ENCODE measurements at regions not wholly inside any gene's neighbourhood (a gene's known extent, or its start where the extent isn't known, plus 50 kb on each side); places are given as distances from the start of the nearest gene placed in this dataset.

DNA sequence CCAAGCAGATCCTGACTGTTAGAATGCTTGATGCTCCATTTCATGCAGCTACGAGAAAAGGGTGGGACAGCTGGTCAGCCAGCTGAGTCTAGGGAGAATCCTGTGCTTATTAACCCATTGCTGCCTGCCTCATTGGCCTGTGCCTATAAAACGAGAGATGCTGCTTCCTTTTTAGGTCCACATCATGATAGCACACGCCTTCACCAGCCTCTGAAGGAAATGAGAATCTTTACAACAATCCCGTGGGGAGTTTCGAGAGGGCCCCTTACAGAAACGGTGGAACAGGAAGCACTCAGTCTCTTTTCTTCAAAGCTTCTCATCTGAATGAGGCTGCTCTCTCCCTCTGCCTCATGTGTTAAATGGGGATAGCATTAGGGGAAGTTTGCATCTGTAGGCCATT, 147.3 kb upstream of the RFLNA start:
- Histone ChIP-seq H3K9me3 (no peaks in the 10 kb centered on the region), H3K4me1 (no peaks in the 10 kb centered on the region), H3K27me3 (no peaks in the 10 kb centered on the region), H3K27ac (no peak overlapping the region), H3K4me3 (no peak overlapping the region), H3K36me3 (no peaks in the 10 kb centered on the region)
- 47% methylated on average over 6 of the region's 6 CpGs for WGBS (ENCODE audit: insufficient coverage, low coverage, low lambda C conversion rate, missing lambda C conversion rate)
- TF ChIP-seq POLR2A (IDR thresholded peaks at IDR 0.05) (no peak), CTCF (IDR thresholded peaks at IDR 0.05) (no peak)
- ATAC-seq (no peak), DNase-seq (no peak)
- intact Hi-C loops (cut with DNase I) = no loop called here

DNA sequence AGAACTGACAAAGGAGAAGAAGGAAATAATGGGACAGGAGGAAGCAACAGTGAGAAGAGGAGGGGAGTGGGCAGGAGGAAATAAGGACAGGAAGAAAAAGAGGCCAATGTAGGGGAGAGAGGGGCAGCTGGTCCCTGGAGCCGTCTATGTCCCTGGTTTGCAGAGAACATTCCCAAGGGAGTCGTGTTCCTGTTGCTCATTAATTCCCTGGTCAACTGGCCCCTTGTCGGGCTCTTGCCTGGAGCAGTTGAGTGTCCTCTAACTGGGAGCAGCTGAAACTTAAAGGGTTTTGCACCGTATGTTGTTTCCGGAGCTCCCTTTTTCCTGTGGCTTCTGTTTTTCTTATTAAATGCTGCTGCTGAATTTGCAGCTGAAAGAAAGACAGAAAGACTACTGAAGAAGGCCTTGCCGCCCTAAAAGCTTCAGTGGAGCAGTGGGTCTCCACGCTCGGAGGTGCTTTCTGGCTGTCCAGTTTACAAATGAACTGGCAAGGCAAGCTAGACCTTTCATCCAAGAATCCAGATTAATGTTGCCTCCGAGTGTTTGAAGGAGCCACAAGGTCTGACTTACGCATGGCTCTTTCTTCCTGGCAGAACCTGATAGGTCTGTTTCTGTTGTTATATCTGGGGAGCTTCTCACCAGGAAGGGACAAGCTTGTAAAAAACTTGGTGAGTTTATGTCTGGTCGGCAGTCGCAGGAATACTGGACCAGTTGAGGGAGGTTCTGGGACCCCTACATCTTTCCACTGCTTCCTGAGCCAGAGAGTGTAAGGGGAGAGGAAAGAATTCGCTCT, 146.2 kb upstream of the RFLNA start:
- H3K27me3 ChIP-seq = no peaks in the 10 kb centered on the region
- no peak overlapping the region for H3K4me3 ChIP-seq
- DNase-seq (no peak), ATAC-seq (no peak)
- no peak overlapping the region for H3K27ac ChIP-seq
- no peaks in the 10 kb centered on the region for H3K4me1 ChIP-seq
- intact Hi-C loops (cut with DNase I) = no loop called here
- 75% methylated on average over 9 of the region's 13 CpGs for WGBS (ENCODE audit: insufficient coverage, low coverage, low lambda C conversion rate, missing lambda C conversion rate)
- no peaks in the 10 kb centered on the region for H3K36me3 ChIP-seq
- TF ChIP-seq CTCF (IDR thresholded peaks at IDR 0.05) (no peak), POLR2A (IDR thresholded peaks at IDR 0.05) (no peak)
- no peaks in the 10 kb centered on the region for H3K9me3 ChIP-seq

- DNase-seq (no peak), ATAC-seq (no peak)
- WGBS (ENCODE audit: insufficient coverage, low coverage, low lambda C conversion rate, missing lambda C conversion rate) = 60% methylated on average over 3 of the region's 7 CpGs
- Histone ChIP-seq H3K4me1 (no peaks in the 10 kb centered on the region), H3K27ac (no peak overlapping the region), H3K9me3 (no peaks in the 10 kb centered on the region), H3K27me3 (no peaks in the 10 kb centered on the region), H3K4me3 (no peak overlapping the region), H3K36me3 (no peaks in the 10 kb centered on the region)
- intact Hi-C loops (cut with DNase I) = no loop called here
- TF ChIP-seq POLR2A (IDR thresholded peaks at IDR 0.05) (no peak), CTCF (IDR thresholded peaks at IDR 0.05) (no peak)
Observed at GRCh38 chr12:124149287-124149686, 145.6 kb upstream of the RFLNA start.

DNA sequence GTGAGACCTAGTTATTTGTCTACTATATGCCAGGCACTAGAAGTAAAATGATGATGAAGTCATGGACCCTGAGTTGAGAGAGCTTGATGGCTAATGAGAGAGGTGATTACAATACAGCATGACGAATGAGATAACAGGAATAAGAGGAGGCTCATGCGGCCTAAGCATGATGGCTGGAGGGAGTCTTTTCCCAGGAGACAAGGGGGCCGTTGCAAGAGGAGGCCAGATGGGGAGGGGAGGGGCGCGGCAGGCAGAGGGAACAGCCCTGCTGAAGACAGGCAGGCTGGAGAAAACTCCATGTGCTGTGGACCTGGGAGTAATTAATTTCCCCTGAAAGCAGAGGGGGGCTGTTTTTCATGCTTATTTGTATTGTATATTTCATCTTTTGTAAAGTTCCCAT, 144.7 kb upstream of the RFLNA start:
- no peak for DNase-seq
- no peaks in the 10 kb centered on the region for H3K9me3 ChIP-seq
- no peak for ATAC-seq
- no peaks in the 10 kb centered on the region for H3K27me3 ChIP-seq
- TF ChIP-seq CTCF (IDR thresholded peaks at IDR 0.05) (no peak), POLR2A (IDR thresholded peaks at IDR 0.05) (no peak)
- H3K4me3 ChIP-seq = no peak overlapping the region
- intact Hi-C loops (cut with DNase I) = no loop called here
- no peaks in the 10 kb centered on the region for H3K36me3 ChIP-seq
- H3K4me1 ChIP-seq = no peaks in the 10 kb centered on the region
- WGBS (ENCODE audit: insufficient coverage, low coverage, low lambda C conversion rate, missing lambda C conversion rate) = 69% methylated on average over 4 of the region's 5 CpGs
- H3K27ac ChIP-seq = no peak overlapping the region
